ENCODE measurements at regions not wholly inside any gene's neighbourhood (a gene's known extent, or its start where the extent isn't known, plus 50 kb on each side); places are given as distances from the start of the nearest gene placed in this dataset.
"Not testable (repeated sequence)": the region's sequence is repeated elsewhere in the genome, so short reads cannot be mapped to it uniquely, and the experiment has no call there.

- DNase-seq (ENCODE audit: low read depth in 2 of 2): no peak
Observed at GRCh38 chr1:37317870-37318467, 156.4 kb upstream of the ZC3H12A start.

- DNase-seq (ENCODE audit: low read depth in 2 of 2): no peak
Observed at GRCh38 chr1:37318490-37318889, 155.9 kb upstream of the ZC3H12A start.

- DNase-seq (ENCODE audit: low read depth in 2 of 2): no peak
Observed at GRCh38 chr1:37319284-37319683, 155.1 kb upstream of the ZC3H12A start.

GRCh38 chr1:37323486-37324377 is 150.6 kb upstream of the ZC3H12A start:
- peak in 1 of 2 donors; percentile 13 for DNase-seq (ENCODE audit: low read depth in 2 of 2)

GRCh38 chr1:37325010-37325409 is 149.4 kb upstream of the ZC3H12A start:
- no peak for DNase-seq (ENCODE audit: low read depth in 2 of 2)

- no peak for DNase-seq (ENCODE audit: low read depth in 2 of 2)
Observed at GRCh38 chr1:37325509-37326437, 148.6 kb upstream of the ZC3H12A start.

GRCh38 chr1:37332126-37332525 is 142.3 kb upstream of the ZC3H12A start:
- DNase-seq (ENCODE audit: low read depth in 2 of 2): no peak

GRCh38 chr1:37338658-37339057 is 135.7 kb upstream of the ZC3H12A start:
- no peak for DNase-seq (ENCODE audit: low read depth in 2 of 2)

- DNase-seq (ENCODE audit: low read depth in 2 of 2): no peak
Observed at GRCh38 chr1:37342736-37343135, 131.6 kb upstream of the ZC3H12A start.

- DNase-seq (ENCODE audit: low read depth in 2 of 2): no peak
Observed at GRCh38 chr1:37347104-37347649, 127.2 kb upstream of the ZC3H12A start.

- no peak for DNase-seq (ENCODE audit: low read depth in 2 of 2)
Observed at GRCh38 chr1:37353871-37354270, 120.5 kb upstream of the ZC3H12A start.

- no peak for DNase-seq (ENCODE audit: low read depth in 2 of 2)
Observed at GRCh38 chr1:37354876-37355650, 119.3 kb upstream of the ZC3H12A start.

GRCh38 chr1:37358992-37359391 is 115.4 kb upstream of the ZC3H12A start:
- DNase-seq (ENCODE audit: low read depth in 2 of 2): no peak

GRCh38 chr1:37360011-37360410 is 114.4 kb upstream of the ZC3H12A start:
- DNase-seq (ENCODE audit: low read depth in 2 of 2): no peak

GRCh38 chr1:37362594-37363385 is 111.6 kb upstream of the ZC3H12A start:
- DNase-seq (ENCODE audit: low read depth in 2 of 2): no peak

GRCh38 chr1:37363535-37363934 is 110.8 kb upstream of the ZC3H12A start:
- no peak for DNase-seq (ENCODE audit: low read depth in 2 of 2)

- not testable (repeated sequence) for DNase-seq (ENCODE audit: low read depth in 2 of 2)
Observed at GRCh38 chr1:37368665-37369315, 105.6 kb upstream of the ZC3H12A start.

- DNase-seq (ENCODE audit: low read depth in 2 of 2): no peak
Observed at GRCh38 chr1:37372302-37372701, 102.1 kb upstream of the ZC3H12A start.

GRCh38 chr1:37372711-37373110 is 101.7 kb upstream of the ZC3H12A start:
- no peak for DNase-seq (ENCODE audit: low read depth in 2 of 2)

GRCh38 chr1:37373413-37373812 is 101.0 kb upstream of the ZC3H12A start:
- DNase-seq (ENCODE audit: low read depth in 2 of 2): no peak

Measured in stimulated activated CD4-positive, alpha-beta T cell treated with anti-CD3 and anti-CD28 coated beads, Interleukin-15, amount 100 ng/mL, for 48 hours (primary cell).